ENCODE measurements at regions not wholly inside any gene's neighbourhood (a gene's known extent, or its start where the extent isn't known, plus 50 kb on each side); places are given as distances from the start of the nearest gene placed in this dataset.

DNA sequence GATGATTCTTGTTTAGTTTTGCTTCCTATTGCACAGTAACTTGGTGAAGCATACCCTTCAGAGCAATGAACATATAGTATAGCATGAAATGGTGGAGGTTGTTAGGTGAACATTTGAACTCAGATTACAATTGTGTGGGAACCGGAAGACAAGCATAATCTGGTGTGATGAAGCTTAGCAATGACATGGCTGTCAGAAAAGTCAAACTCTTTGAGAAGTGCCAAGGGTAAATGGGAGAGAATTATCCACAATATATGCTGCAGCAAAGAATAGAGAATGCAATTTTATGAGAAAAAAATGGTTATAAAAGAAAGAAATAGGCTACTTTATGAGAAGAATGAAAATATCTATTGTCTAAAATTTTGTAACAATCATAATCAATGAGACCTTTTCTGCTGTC is 1536.7 kb downstream of the SI start:
- H3K4me3 ChIP-seq (ENCODE audit: control insufficient read depth, low read depth, low read length): no peak overlapping the region
- no peak for TF ChIP-seq CTCF (conservative IDR thresholded peaks at IDR 0.05; ENCODE audit: control insufficient read depth, insufficient read depth, low read depth, low read length)
- no peak for DNase-seq (ENCODE audit: low read depth)

- no peak overlapping the region for H3K4me3 ChIP-seq (ENCODE audit: control insufficient read depth, low read depth, low read length)
- no peak for DNase-seq (ENCODE audit: low read depth)
- TF ChIP-seq CTCF (conservative IDR thresholded peaks at IDR 0.05; ENCODE audit: control insufficient read depth, insufficient read depth, low read depth, low read length): no peak
These were observed 1539.9 kb downstream of the SI start for GRCh38 chr3:163538387-163538786.

DNA sequence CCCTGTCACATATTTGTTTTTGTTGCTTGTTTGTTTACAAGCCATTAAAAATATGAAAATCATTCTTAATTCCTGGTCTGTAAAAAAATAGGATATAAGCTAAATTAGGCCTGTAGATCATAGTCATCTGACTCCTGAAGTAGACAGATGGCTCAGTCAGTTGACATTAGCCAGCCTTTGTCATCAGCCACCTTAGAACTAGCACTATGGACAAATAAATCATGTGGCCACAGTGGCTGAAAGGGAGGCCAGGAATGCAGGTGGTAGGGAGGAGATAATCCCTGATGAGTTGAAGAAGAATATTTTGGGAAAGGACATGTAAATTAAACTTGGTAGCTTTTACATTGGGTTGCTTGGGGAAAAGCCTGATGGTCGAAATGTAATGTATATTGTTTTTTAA is 1544.9 kb downstream of the SI start:
- TF ChIP-seq CTCF (conservative IDR thresholded peaks at IDR 0.05; ENCODE audit: control insufficient read depth, insufficient read depth, low read depth, low read length): no peak
- DNase-seq (ENCODE audit: low read depth): no peak
- H3K4me3 ChIP-seq (ENCODE audit: control insufficient read depth, low read depth, low read length): no peak overlapping the region

- H3K4me3 ChIP-seq (ENCODE audit: control insufficient read depth, low read depth, low read length): no peak overlapping the region
- DNase-seq (ENCODE audit: low read depth): no peak
- no peak for TF ChIP-seq CTCF (conservative IDR thresholded peaks at IDR 0.05; ENCODE audit: control insufficient read depth, insufficient read depth, low read depth, low read length)
These were observed 1554.9 kb downstream of the SI start for GRCh38 chr3:163523375-163523774.

DNA sequence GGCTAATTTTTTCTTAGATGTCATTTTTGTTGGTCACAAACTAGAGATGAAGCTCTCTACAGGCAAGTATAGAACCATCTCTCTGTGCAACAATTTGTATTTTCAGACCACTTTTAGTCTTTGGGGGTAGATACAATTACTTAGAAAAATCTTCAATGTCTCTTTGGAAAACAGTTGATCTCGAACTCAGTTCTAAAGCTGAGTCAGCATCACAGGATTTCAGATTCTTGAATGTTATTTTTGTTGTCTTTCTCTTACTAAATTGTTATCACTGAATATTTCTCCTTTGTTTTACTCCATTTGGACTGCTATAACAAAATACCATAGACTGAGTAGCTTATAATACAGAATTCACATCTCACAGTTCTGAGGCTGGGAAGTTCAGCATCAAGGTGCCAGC is 1557.0 kb downstream of the SI start:
- TF ChIP-seq CTCF (conservative IDR thresholded peaks at IDR 0.05; ENCODE audit: control insufficient read depth, insufficient read depth, low read depth, low read length): no peak

GRCh38 chr3:163518065-163518464 is 1560.2 kb downstream of the SI start:
- no peak overlapping the region for H3K4me3 ChIP-seq (ENCODE audit: control insufficient read depth, low read depth, low read length)
- no peak for TF ChIP-seq CTCF (conservative IDR thresholded peaks at IDR 0.05; ENCODE audit: control insufficient read depth, insufficient read depth, low read depth, low read length)
- no peak for DNase-seq (ENCODE audit: low read depth)

More for the DNA sequence above, 1557.0 kb downstream of the SI start:
- no peak overlapping the region for H3K4me3 ChIP-seq (ENCODE audit: control insufficient read depth, low read depth, low read length)
- no peak for DNase-seq (ENCODE audit: low read depth)

GRCh38 chr3:163513149-163513657 is 1565.1 kb downstream of the SI start:
- DNase-seq (ENCODE audit: low read depth): no peak
- H3K4me3 ChIP-seq (ENCODE audit: control insufficient read depth, low read depth, low read length): no peak overlapping the region
- no peak for TF ChIP-seq CTCF (conservative IDR thresholded peaks at IDR 0.05; ENCODE audit: control insufficient read depth, insufficient read depth, low read depth, low read length)
